HEK293T (cell line): ENCODE measurements at regions not wholly inside any gene's neighbourhood (a gene's known extent, or its start where the extent isn't known, plus 50 kb on each side); places are given as distances from the start of the nearest gene placed in this dataset.
"Not testable (repeated sequence)": the region's sequence is repeated elsewhere in the genome, so short reads cannot be mapped to it uniquely, and the experiment has no call there.

Experiments
- ARNT ChIP-seq: fragments of 450-650 bp; IDR thresholded peaks from 2 replicates; pipeline ENCODE4 v1.6.1; 2017; ENCODE audit warnings: mild to moderate bottlenecking
- BHLHE40 ChIP-seq: fragments of 450-650 bp; IDR thresholded peaks from 2 replicates; pipeline ENCODE4 v1.6.1; 2016; ENCODE audit warnings: mild to moderate bottlenecking, moderate library complexity, borderline replicate concordance
- CTBP1 ChIP-seq: fragments of 450-650 bp; IDR thresholded peaks from 2 replicates; pipeline ENCODE4 v1.6.1; 2016; ENCODE audit warnings: borderline replicate concordance
- ELF4 ChIP-seq: fragments of 450-650 bp; IDR thresholded peaks from 2 replicates; pipeline ENCODE4 v1.6.1; 2017; ENCODE audit warnings: antibody characterized with exemption
- FOXA1 ChIP-seq: fragments of 450-650 bp; IDR thresholded peaks from 2 replicates; pipeline ENCODE4 v1.6.1; 2016; ENCODE audit warnings: mild to moderate bottlenecking
- FOXM1 ChIP-seq: fragments of 450-650 bp; IDR thresholded peaks from 2 replicates; pipeline ENCODE4 v1.6.1; 2017; ENCODE audit warnings: mild to moderate bottlenecking, borderline replicate concordance
- HDGF ChIP-seq: fragments of 450-650 bp; IDR thresholded peaks from 2 replicates; pipeline ENCODE4 v1.6.1; 2017; ENCODE audit warnings: antibody characterized with exemption, borderline replicate concordance
- NFRKB ChIP-seq: fragments of 450-650 bp; IDR thresholded peaks from 2 replicates; pipeline ENCODE4 v1.6.1; 2016; ENCODE audit warnings: mild to moderate bottlenecking, moderate library complexity
- SP1 ChIP-seq: fragments of 450-650 bp; IDR thresholded peaks from 2 replicates; pipeline ENCODE4 v1.6.1; 2017
- ZNF384 ChIP-seq: fragments of 450-650 bp; IDR thresholded peaks from 2 replicates; pipeline ENCODE4 v1.6.1; 2016
- TF ChIP-seq, protein P1 (sequence below): fragments of 450-650 bp; IDR thresholded peaks from 2 replicates; pipeline ENCODE4 v1.6.1; 2016

DNA sequence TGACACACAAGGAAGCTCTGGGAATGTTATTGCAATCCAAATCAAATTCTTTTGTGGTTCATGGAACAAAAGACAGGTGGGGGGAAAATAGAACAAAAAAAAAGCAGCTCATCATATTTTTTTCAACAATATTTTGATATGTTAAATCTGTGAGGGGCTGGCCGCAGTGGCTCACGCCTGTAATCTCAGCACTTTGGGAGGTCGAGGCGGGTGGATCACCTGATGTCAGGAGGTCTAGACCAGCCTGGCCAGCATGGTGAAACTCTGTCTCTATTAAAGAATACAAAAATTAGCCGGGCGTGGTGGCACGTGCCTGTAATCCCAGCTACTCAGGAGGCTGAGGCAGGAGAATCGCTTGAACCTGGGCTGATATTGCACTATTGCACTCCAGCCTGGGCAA is 279.4 kb upstream of the SPAG17 start:
- not testable (repeated sequence) for TF ChIP-seq SP1, ZNF384, ELF4, NFRKB, FOXM1, ARNT, CTBP1, FOXA1, BHLHE40, HDGF
- TF ChIP-seq, protein P1, sequence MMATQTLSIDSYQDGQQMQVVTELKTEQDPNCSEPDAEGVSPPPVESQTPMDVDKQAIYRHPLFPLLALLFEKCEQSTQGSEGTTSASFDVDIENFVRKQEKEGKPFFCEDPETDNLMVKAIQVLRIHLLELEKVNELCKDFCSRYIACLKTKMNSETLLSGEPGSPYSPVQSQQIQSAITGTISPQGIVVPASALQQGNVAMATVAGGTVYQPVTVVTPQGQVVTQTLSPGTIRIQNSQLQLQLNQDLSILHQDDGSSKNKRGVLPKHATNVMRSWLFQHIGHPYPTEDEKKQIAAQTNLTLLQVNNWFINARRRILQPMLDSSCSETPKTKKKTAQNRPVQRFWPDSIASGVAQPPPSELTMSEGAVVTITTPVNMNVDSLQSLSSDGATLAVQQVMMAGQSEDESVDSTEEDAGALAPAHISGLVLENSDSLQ = not testable (repeated sequence)
